Epithelial cell of proximal tubule (primary cell): ENCODE measurements at regions not wholly inside any gene's neighbourhood (a gene's known extent, or its start where the extent isn't known, plus 50 kb on each side); places are given as distances from the start of the nearest gene placed in this dataset.

ENCODE experiments used
- DNase-seq: peaks from one replicate; pipeline ENCODE4 v3.0.0-alpha.2; 2011; ENCODE audit warnings: low read depth
- H3K4me3 ChIP-seq: 2 replicates; pipeline ENCODE4 v1.5.1; 2011; ENCODE audit warnings: low read depth, mild to moderate bottlenecking, low read length
- TF ChIP-seq, protein P1 (sequence below): conservative IDR thresholded peaks from 2 replicates; pipeline ENCODE4 v1.5.1; 2012; ENCODE audit warnings: low read depth, mild to moderate bottlenecking, low read length

DNA sequence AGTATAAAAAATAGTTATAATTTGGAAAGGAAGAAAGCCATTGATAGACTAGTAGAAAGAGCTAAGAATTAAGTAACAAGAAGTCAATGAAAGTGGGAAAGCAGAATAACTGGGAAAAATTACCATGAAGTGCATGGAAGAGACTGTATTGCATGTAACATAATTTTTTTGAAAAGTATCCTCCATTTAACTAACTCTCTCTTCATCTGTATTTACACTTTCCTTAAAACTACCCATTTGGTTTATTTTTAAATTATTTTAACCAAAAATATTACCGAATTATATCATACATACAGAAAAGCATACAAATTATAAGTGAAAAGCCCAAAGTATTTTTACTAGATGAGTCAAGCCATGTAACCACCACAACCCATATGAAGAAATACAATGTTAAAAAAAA, 1009.9 kb upstream of the SEMA6D start:
- DNase-seq = no peak
- TF ChIP-seq, protein P1, sequence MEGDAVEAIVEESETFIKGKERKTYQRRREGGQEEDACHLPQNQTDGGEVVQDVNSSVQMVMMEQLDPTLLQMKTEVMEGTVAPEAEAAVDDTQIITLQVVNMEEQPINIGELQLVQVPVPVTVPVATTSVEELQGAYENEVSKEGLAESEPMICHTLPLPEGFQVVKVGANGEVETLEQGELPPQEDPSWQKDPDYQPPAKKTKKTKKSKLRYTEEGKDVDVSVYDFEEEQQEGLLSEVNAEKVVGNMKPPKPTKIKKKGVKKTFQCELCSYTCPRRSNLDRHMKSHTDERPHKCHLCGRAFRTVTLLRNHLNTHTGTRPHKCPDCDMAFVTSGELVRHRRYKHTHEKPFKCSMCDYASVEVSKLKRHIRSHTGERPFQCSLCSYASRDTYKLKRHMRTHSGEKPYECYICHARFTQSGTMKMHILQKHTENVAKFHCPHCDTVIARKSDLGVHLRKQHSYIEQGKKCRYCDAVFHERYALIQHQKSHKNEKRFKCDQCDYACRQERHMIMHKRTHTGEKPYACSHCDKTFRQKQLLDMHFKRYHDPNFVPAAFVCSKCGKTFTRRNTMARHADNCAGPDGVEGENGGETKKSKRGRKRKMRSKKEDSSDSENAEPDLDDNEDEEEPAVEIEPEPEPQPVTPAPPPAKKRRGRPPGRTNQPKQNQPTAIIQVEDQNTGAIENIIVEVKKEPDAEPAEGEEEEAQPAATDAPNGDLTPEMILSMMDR = no peak
- H3K4me3 ChIP-seq = no peak overlapping the region

DNA sequence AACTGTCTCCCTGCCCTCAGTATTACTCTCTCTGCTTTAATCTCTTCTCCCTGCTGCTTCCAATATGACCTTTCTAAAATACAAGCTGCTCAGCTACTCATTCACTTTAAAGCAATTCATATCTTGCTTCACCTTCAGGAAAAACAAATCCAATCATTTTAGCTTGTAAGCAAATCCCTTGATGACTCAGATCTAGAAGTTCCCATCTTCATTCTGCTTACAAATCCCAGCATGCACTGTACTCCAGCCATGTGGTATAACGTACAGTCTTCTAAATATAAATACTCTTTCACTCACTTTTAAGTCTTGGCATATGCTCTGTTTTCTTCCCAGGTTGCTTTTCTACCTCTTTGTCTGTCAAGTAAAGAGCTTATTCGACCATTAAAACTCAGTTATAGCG, 1009.1 kb upstream of the SEMA6D start:
- TF ChIP-seq, protein P1 = no peak
- DNase-seq = no peak
- H3K4me3 ChIP-seq = no peak overlapping the region

DNA sequence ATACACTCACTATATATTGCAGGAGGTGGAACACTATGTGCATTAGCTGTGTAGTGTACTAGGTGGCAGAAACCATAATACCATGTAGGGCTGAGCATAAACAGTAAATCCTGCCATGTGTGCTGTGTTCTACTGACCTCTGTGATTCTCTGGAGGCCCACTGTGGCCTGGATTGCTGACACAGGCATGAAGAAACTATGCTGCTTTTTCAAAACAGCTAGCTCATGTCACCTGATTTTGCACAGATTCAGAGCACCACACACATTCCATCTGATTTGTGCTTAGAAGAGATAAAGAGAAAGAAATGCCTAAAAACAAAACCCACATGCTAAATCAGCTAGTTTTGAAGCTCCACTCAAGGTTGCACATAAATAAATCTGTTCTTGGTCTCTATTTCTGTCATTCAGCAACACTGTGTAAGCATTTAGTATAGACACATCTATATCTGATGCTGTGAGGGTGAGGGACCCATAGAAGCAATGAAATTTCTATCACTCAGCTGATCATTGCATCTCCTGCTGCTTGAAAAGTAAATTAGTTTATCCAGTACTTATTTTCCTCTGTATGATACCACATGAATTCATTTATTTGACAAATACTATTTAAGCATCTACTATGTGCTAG, 1007.7 kb upstream of the SEMA6D start:
- TF ChIP-seq, protein P1 = no peak
- no peak overlapping the region for H3K4me3 ChIP-seq
- DNase-seq = no peak

DNA sequence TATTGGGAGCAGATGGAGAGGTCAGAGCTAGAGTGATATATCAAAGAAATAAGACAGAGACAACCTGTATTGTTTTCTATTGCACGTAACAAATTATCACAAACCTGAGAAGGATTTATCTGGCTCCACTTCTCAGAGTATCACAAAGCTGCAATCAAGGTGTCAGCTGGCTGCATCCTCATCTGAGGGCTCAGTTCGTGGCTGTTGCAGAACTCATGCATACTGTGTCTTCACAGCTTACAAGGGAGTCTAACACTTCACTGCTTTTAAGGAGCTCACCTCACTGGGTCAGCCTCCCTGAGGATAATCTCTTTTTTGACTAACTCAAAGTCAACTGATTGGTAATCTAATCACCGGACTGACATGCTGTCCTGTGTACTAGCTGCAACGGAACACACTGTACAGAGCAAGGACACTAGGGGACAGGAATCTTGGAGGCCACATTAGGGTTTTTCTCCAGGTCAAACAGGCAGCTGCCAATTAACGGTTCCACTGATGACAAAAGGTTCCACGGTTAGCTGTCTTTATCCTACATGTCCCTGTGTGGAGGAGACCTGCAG, 1006.8 kb upstream of the SEMA6D start:
- H3K4me3 ChIP-seq = no peak overlapping the region
- TF ChIP-seq, protein P1 = no peak
- no peak for DNase-seq

DNA sequence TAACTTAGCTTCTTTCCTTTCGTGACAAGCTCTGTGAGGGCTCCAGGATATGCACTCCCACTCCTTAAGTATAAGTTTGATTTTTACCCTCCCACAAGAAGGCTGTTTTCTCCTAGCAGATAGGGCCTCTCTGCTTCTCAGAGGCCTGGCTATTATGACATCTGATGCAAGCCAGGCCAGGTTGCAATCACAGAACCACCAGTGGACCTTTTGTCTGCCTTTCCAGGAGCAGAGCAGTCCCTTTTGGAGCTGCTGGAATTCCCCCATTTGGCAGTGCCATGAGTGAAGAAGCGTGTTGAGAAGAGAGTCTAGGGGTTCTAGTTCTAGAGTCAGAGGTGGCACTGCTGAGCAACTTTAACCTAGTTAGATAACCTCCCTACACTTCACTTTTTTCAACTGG, 1004.3 kb upstream of the SEMA6D start:
- TF ChIP-seq, protein P1 = no peak
- no peak overlapping the region for H3K4me3 ChIP-seq
- DNase-seq = no peak

DNA sequence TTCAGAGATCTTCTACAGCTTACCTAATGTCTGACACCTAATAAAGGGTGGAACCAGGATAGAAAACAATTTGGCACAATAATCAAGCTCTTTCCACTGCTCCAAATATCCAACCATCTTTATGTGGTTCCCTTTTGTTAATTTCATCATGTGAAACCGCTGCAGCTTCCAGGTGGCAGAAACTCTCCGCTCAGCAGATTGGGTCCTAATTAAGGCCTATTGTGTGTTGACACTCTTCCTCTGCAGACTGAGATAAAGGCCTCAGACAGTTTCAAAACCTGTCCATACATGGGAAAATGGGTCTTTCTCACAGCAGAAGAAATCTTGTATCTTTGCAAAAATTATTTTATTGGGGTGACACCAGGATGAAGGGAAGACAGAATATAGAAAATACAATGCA, 1002.4 kb upstream of the SEMA6D start:
- TF ChIP-seq, protein P1 = no peak
- no peak overlapping the region for H3K4me3 ChIP-seq
- DNase-seq = no peak

DNA sequence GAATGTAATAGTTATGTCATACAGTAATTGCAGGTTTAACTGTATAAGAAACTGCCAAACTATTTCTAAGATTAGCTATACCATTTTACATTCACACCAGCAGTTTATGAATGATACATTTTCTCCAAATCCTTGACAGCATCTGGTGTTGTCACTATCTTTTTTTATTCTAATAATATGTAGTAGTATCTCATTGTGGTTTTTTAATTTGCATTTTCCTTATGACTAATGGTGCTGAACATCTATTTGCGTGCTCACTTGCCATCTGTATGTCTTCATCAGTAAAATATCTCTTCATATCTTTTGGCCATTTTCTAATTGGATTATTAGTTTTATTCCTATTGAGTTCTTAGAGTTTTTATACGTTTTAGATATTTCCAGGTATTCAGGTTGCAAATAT, 994.0 kb upstream of the SEMA6D start:
- TF ChIP-seq, protein P1 = no peak

More for the DNA sequence above, 994.0 kb upstream of the SEMA6D start:
- DNase-seq = no peak
- no peak overlapping the region for H3K4me3 ChIP-seq
